ENCODE measurements at regions not wholly inside any gene's neighbourhood (a gene's known extent, or its start where the extent isn't known, plus 50 kb on each side); places are given as distances from the start of the nearest gene placed in this dataset.

GRCh38 chr4:18840481-18840880 lies 818.9 kb upstream of the LCORL start:
- H3K4me3 ChIP-seq (replicated peaks in 1 of 3; ENCODE audit: insufficient read depth in 1 of 3, low read depth in 2 of 3, low read length in 3 of 3) = no peak overlapping the region
- H3K36me3 ChIP-seq (replicated peaks in 1 of 2; ENCODE audit: control insufficient read depth in 1 of 2, insufficient read depth in 2 of 2, low read length in 2 of 2) = no peaks in the 10 kb centered on the region
- intact Hi-C loops (cut with micrococcal nuclease; ENCODE audit: unreplicated experiment) = no loop called here
- DNase-seq (ENCODE audit: low spot score) (no peak), ATAC-seq (no peak), FAIRE-seq (no peak)
- H3K27me3 ChIP-seq (ENCODE audit: control insufficient read depth in 1 of 2, insufficient read depth in 2 of 2, low read length in 2 of 2) = no peaks in the 10 kb centered on the region
- H2AFZ ChIP-seq (ENCODE audit: low read length) = no peak overlapping the region
- H3K4me2 ChIP-seq (ENCODE audit: low read depth, low read length) = no peak overlapping the region
- no peak overlapping the region for H3K27ac ChIP-seq (ENCODE audit: extremely low read length, insufficient read depth, low read length)
- no peak overlapping the region for H3K9ac ChIP-seq (ENCODE audit: insufficient read depth, low read depth, low read length)
- CTCF ChIA-PET (ENCODE audit: low intra/inter-chr PET ratio, low total read pairs) = no interaction called here
- H3K9me3 ChIP-seq (ENCODE audit: low read length) = peaks cover 97% of the 10 kb centered on the region
- H3K79me2 ChIP-seq (ENCODE audit: insufficient read depth, low read length) = no peaks in the 10 kb centered on the region
- WGBS (ENCODE audit: low lambda C conversion rate) = 16% methylated on average over 3 of the region's 3 CpGs
- POLR2A ChIA-PET = no interaction called here
- no peaks in the 10 kb centered on the region for H4K20me1 ChIP-seq (ENCODE audit: insufficient read depth, low read length)
- no peaks in the 10 kb centered on the region for H3K4me1 ChIP-seq (ENCODE audit: insufficient read depth, low read length)
- no TSS peak for BruUV-seq (replicated peaks)
- in situ Hi-C loops (cut with HindIII; ENCODE audit: extremely low pct_ligation_motif_present, low pct_unique_long_range_greater_than_20kb) = no loop called here
- TF ChIP-seq ZNF430 (CRISPR knock-in tag; IDR thresholded peaks at IDR 0.05) (no peak), ZNF460 (CRISPR knock-in tag; IDR thresholded peaks at IDR 0.05; ENCODE audit: borderline replicate concordance) (no peak), KDM2A (CRISPR knock-in tag; IDR thresholded peaks at IDR 0.05; ENCODE audit: borderline replicate concordance, low read depth) (no peak), JUN (CRISPR knock-in tag; IDR thresholded peaks at IDR 0.05) (no peak), ZNF674 (CRISPR knock-in tag; IDR thresholded peaks at IDR 0.05; ENCODE audit: low read depth) (no peak), NONO (IDR thresholded peaks at IDR 0.05) (no peak), NONO (CRISPR knock-in tag; conservative IDR thresholded peaks at IDR 0.05) (no peak), MXI1 (IDR thresholded peaks at IDR 0.05; ENCODE audit: borderline replicate concordance, low read depth, low read length) (no peak), ZNF446 (CRISPR knock-in tag; IDR thresholded peaks at IDR 0.05) (no peak), NR2F2 (IDR thresholded peaks at IDR 0.05; ENCODE audit: borderline replicate concordance, low read depth) (no peak), ZNF709 (CRISPR knock-in tag; IDR thresholded peaks at IDR 0.05) (no peak), NR1H2 (CRISPR knock-in tag; IDR thresholded peaks at IDR 0.05; ENCODE audit: borderline replicate concordance, low read depth) (no peak), KLF16 (CRISPR knock-in tag; IDR thresholded peaks at IDR 0.05) (no peak), CREBL2 (CRISPR knock-in tag; IDR thresholded peaks at IDR 0.05; ENCODE audit: borderline replicate concordance) (no peak), GMEB1 (CRISPR knock-in tag; IDR thresholded peaks at IDR 0.05; ENCODE audit: borderline replicate concordance) (no peak), ZNF318 (CRISPR knock-in tag; IDR thresholded peaks at IDR 0.05) (no peak), ZBTB42 (CRISPR knock-in tag; IDR thresholded peaks at IDR 0.05) (no peak)

All from HepG2 (cell line).